H1 (cell line): ENCODE measurements at regions not wholly inside any gene's neighbourhood (a gene's known extent, or its start where the extent isn't known, plus 50 kb on each side); places are given as distances from the start of the nearest gene placed in this dataset.

Source experiments
- CTCF ChIA-PET: fragments of 300-600 bp; sonication (Branson Sonifier 250); formaldehyde crosslinking; loops from one replicate; lab custom pipeline; 2021; ENCODE audit not compliant: partially characterized antibody; lab: Charles Lee
- POLR2A ChIA-PET: fragments of 300-600 bp; sonication (Branson Sonifier 250); formaldehyde crosslinking; loops from one replicate; lab custom pipeline; 2021; ENCODE audit warnings: inconsistent platforms; ENCODE audit not compliant: partially characterized antibody; lab: Charles Lee
- DNase-seq, 2 experiments: peaks; one replicate each; pipeline versions ENCODE4 v3.0.0 to v3.0.0-alpha.2; 2010 to 2022; ENCODE audit warnings: low spot score in 2 of 2, low read depth in 1 of 2, mixed read lengths in 1 of 2
- FAIRE-seq: peaks from 2 replicates; lab custom pipeline; 2011; peaks lifted over from hg19 to GRCh38; lab: Jason Lieb, UNC
- H2AFZ ChIP-seq: 2 replicates; pipeline ENCODE4 v1.8.1; 2012; ENCODE audit warnings: low read length, inconsistent platforms
- H2AK5ac ChIP-seq: 2 replicates; pipeline ENCODE4 v1.6.1; 2013; ENCODE audit warnings: low read depth, low read length
- H2BK120ac ChIP-seq: replicated peaks from 2 replicates; pipeline ENCODE3; 2013; ENCODE audit warnings: low read depth, low read length, inconsistent platforms
- H2BK12ac ChIP-seq: 2 replicates; pipeline ENCODE4 v1.6.1; 2013; ENCODE audit warnings: low read depth, low read length
- H2BK15ac ChIP-seq: 2 replicates; pipeline ENCODE4 v1.6.1; 2013; ENCODE audit warnings: low read length
- H2BK20ac ChIP-seq: 2 replicates; pipeline ENCODE4 v1.6.1; 2013; ENCODE audit warnings: low read length
- H2BK5ac ChIP-seq: 2 replicates; pipeline ENCODE4 v1.6.1; 2013; ENCODE audit warnings: low read depth, low read length
- H3K14ac ChIP-seq: 2 replicates; pipeline ENCODE4 v1.6.1; 2013; ENCODE audit warnings: inconsistent platforms; ENCODE audit not compliant: insufficient read length
- H3K18ac ChIP-seq: 2 replicates; pipeline ENCODE4 v1.6.1; 2013; ENCODE audit warnings: low read length; ENCODE audit errors: extremely low read depth
- H3K23ac ChIP-seq: 2 replicates; pipeline ENCODE4 v1.6.1; 2013; ENCODE audit warnings: inconsistent platforms; ENCODE audit not compliant: insufficient read length
- H3K23me2 ChIP-seq: 2 replicates; pipeline ENCODE4 v1.6.1; 2013; ENCODE audit warnings: low read depth, low read length
- H3K27ac ChIP-seq: 2 replicates; pipeline ENCODE4 v1.6.1; 2011; ENCODE audit warnings: low read depth, low read length, inconsistent platforms
- H3K27me3 ChIP-seq, 4 experiments: replicated peaks in 1 of 4; 1 replicate in 1 of 4; 2 replicates in 3 of 4; pipeline versions ENCODE4 v1.6.1 to v1.8.1; 2011 to 2013; ENCODE audit warnings: low read length in 3 of 4, mild to moderate bottlenecking in 3 of 4, inconsistent platforms in 2 of 4, mixed read lengths in 2 of 4, moderate library complexity in 1 of 4; ENCODE audit not compliant: control insufficient read depth in 3 of 4, insufficient read depth in 3 of 4; ENCODE audit errors: extremely low read depth in 1 of 4
- H3K36me3 ChIP-seq, 4 experiments: 2 replicates each; pipeline versions ENCODE4 v1.6.1 to v1.8.1; 2011 to 2013; ENCODE audit warnings: mild to moderate bottlenecking in 4 of 4, low read length in 3 of 4, moderate library complexity in 2 of 4, control low read depth in 1 of 4, inconsistent platforms in 1 of 4; ENCODE audit not compliant: insufficient read depth in 4 of 4, control insufficient read depth in 2 of 4
- H3K4ac ChIP-seq: replicated peaks from 2 replicates; pipeline ENCODE3; 2013; ENCODE audit warnings: low read length, low read depth, mixed read lengths, inconsistent platforms; ENCODE audit not compliant: insufficient read length
- H3K4me1 ChIP-seq, 4 experiments: replicated peaks in 1 of 4; 1 replicate in 1 of 4; 2 replicates in 3 of 4; pipeline versions ENCODE4 v1.6.1 to v1.8.1; 2011 to 2013; ENCODE audit warnings: low read length in 3 of 4, inconsistent platforms in 2 of 4, mixed read lengths in 1 of 4; ENCODE audit not compliant: insufficient read depth in 4 of 4, control insufficient read depth in 3 of 4
- H3K4me2 ChIP-seq, 2 experiments: 2 replicates each; pipeline versions ENCODE4 v1.6.1 to v1.8.1; 2011 to 2013; ENCODE audit warnings: low read depth in 2 of 2, low read length in 2 of 2, control low read depth in 1 of 2, inconsistent platforms in 1 of 2, mild to moderate bottlenecking in 1 of 2; ENCODE audit not compliant: insufficient read depth in 1 of 2
- H3K4me3 ChIP-seq, 4 experiments: fragments of 200-600, 300-600 bp in 1 of 4; sonication (generic), shearing (Covaris generic), sonication (Bioruptor Twin) in 1 of 4; 2 replicates each; pipeline versions ENCODE4 v1.5.1 to v1.8.1; 2011 to 2016; ENCODE audit warnings: low read length in 4 of 4, low read depth in 3 of 4, control low read depth in 2 of 4, inconsistent platforms in 2 of 4, mild to moderate bottlenecking in 2 of 4, mixed read lengths in 1 of 4, moderate library complexity in 1 of 4; ENCODE audit not compliant: insufficient read depth in 2 of 4; ENCODE audit errors: extremely low read depth in 1 of 4
- H3K56ac ChIP-seq: replicated peaks from 2 replicates; pipeline ENCODE3; 2013; ENCODE audit warnings: low read depth, mild to moderate bottlenecking, mixed read lengths, low read length, inconsistent platforms; ENCODE audit not compliant: insufficient read length
- H3K79me1 ChIP-seq: 2 replicates; pipeline ENCODE4 v1.6.1; 2013; ENCODE audit warnings: low read depth, low read length, control low read depth
- H3K79me2 ChIP-seq, 2 experiments: 2 replicates each; pipeline versions ENCODE4 v1.6.1 to v1.8.1; 2012 to 2013; ENCODE audit warnings: low read length in 2 of 2, mild to moderate bottlenecking in 2 of 2, inconsistent platforms in 1 of 2; ENCODE audit not compliant: insufficient read depth in 2 of 2, control insufficient read depth in 1 of 2
- H3K9ac ChIP-seq, 4 experiments: replicated peaks in 1 of 4; 1 replicate in 1 of 4; 2 replicates in 3 of 4; pipeline versions ENCODE4 v1.6.1 to v1.8.1; 2011 to 2013; ENCODE audit warnings: low read depth in 3 of 4, low read length in 3 of 4, control low read depth in 2 of 4, mild to moderate bottlenecking in 2 of 4, moderate library complexity in 2 of 4, inconsistent platforms in 1 of 4; ENCODE audit errors: extremely low read depth in 1 of 4
- H3K9me3 ChIP-seq, 2 experiments: 2 replicates each; pipeline versions ENCODE4 v1.6.1 to v1.8.1; 2012 to 2013; ENCODE audit warnings: mild to moderate bottlenecking in 2 of 2, moderate library complexity in 2 of 2, control low read depth in 1 of 2, inconsistent platforms in 1 of 2, low read depth in 1 of 2, low read length in 1 of 2, mixed read lengths in 1 of 2; ENCODE audit not compliant: insufficient read depth in 2 of 2
- H4K20me1 ChIP-seq, 2 experiments: replicated peaks in 1 of 2; 2 replicates each; pipeline versions ENCODE3 to v1.8.1; 2011 to 2013; ENCODE audit warnings: inconsistent platforms in 2 of 2, low read length in 2 of 2, mild to moderate bottlenecking in 1 of 2; ENCODE audit not compliant: insufficient read depth in 2 of 2, control insufficient read depth in 1 of 2
- H4K5ac ChIP-seq: 2 replicates; pipeline ENCODE4 v1.6.1; 2013; ENCODE audit warnings: low read length, low read depth, mixed read lengths, inconsistent platforms; ENCODE audit not compliant: insufficient read length
- H4K8ac ChIP-seq: 2 replicates; pipeline ENCODE4 v1.8.0; 2013; ENCODE audit warnings: mild to moderate bottlenecking, moderate library complexity, low read length, inconsistent platforms; ENCODE audit not compliant: insufficient read depth; ENCODE audit errors: extremely low read depth
- H4K91ac ChIP-seq: replicated peaks from 2 replicates; pipeline ENCODE3; 2013; ENCODE audit warnings: low read length, mixed read lengths, inconsistent platforms; ENCODE audit not compliant: insufficient read length
- CREB1 ChIP-seq: IDR thresholded peaks from 2 replicates; pipeline ENCODE4 v1.6.1; 2012; ENCODE audit warnings: inconsistent platforms
- CTCF ChIP-seq, 3 experiments: IDR thresholded peaks; 1 replicate in 2 of 3; 2 replicates in 1 of 3; pipeline versions ENCODE4 v1.5.1 to v1.6.1; 2011; ENCODE audit warnings: low read length in 3 of 3, mild to moderate bottlenecking in 3 of 3, inconsistent platforms in 2 of 3, low read depth in 1 of 3, moderate library complexity in 1 of 3; ENCODE audit not compliant: insufficient read depth in 1 of 3; ENCODE audit errors: control extremely low read depth in 1 of 3
- NRF1 ChIP-seq: IDR thresholded peaks from 2 replicates; pipeline ENCODE4 v1.6.1; 2011; ENCODE audit warnings: mild to moderate bottlenecking, low read depth, low read length, improper control_type of control experiment
- RAD21 ChIP-seq, 2 experiments: IDR thresholded peaks in 1 of 2; conservative IDR thresholded peaks in 1 of 2; 2 replicates each; pipeline ENCODE4 v1.6.1; 2011; ENCODE audit warnings: low read depth in 2 of 2, low read length in 2 of 2, improper control_type of control experiment in 1 of 2, inconsistent platforms in 1 of 2, mild to moderate bottlenecking in 1 of 2, moderate library complexity in 1 of 2
- WGBS, 2 experiments: shearing (Covaris generic) in 1 of 2; methylation state at CpG; one replicate each; pipeline versions ENCODE4 v1.1.6 to v1.1.7; 2013 to 2015; ENCODE audit warnings: low lambda C conversion rate in 2 of 2, mixed read lengths in 2 of 2, inconsistent platforms in 1 of 2, low coverage in 1 of 2, missing lambda C conversion rate in 1 of 2; ENCODE audit not compliant: insufficient replicate concordance in 2 of 2, insufficient coverage in 1 of 2, insufficient read length in 1 of 2; ENCODE audit errors: extremely low coverage in 1 of 2, missing lambda C conversion rate in 1 of 2; 5-methylcytosine and 5-hydroxymethylcytosine counted together

- Histone ChIP-seq H3K9me3 (peaks cover 3 to 10% of the 10 kb centered on the region in 2 experiments; a peak in 1 of 4 replicates), H2BK120ac (no peak overlapping the region), H4K8ac (no peak overlapping the region), H3K56ac (no peak overlapping the region), H2BK20ac (no peak overlapping the region), H3K36me3 (no peaks in the 10 kb centered on the region), H3K14ac (no peak overlapping the region), H2BK5ac (no peak overlapping the region), H3K9ac (no peak overlapping the region), H3K27ac (no peak overlapping the region), H4K20me1 (no peaks in the 10 kb centered on the region), H3K4me1 (no peaks in the 10 kb centered on the region), H2BK15ac (no peak overlapping the region), H2BK12ac (no peak overlapping the region), H3K4me2 (no peak overlapping the region), H4K5ac (no peak overlapping the region), H3K79me2 (no peaks in the 10 kb centered on the region), H3K4ac (no peak overlapping the region), H3K23me2 (no peaks in the 10 kb centered on the region), H3K4me3 (no peak overlapping the region), H4K91ac (no peak overlapping the region), H2AFZ (no peak overlapping the region), H3K27me3 (no peaks in the 10 kb centered on the region), H2AK5ac (no peak overlapping the region), H3K18ac (no peak overlapping the region), H3K23ac (no peak overlapping the region), H3K79me1 (no peaks in the 10 kb centered on the region)
- POLR2A ChIA-PET = no interaction called here
- FAIRE-seq (no peak), DNase-seq (peak in 1 of 2 experiments; percentile 10)
- no peak for TF ChIP-seq NRF1
- peak; percentile 5 to 51 (median 47) for TF ChIP-seq CTCF (IDR thresholded peaks at IDR 0.05; ENCODE audit: control extremely low read depth in 1 of 3, insufficient read depth in 1 of 3, low read depth in 1 of 3, low read length in 3 of 3)
- no peak for TF ChIP-seq CREB1
- TF ChIP-seq RAD21 (IDR thresholded peaks at IDR 0.05 in 1 of 2, conservative IDR thresholded peaks at IDR 0.05 in 1 of 2; ENCODE audit: low read depth in 2 of 2, low read length in 2 of 2) = peak; percentile 58 to 60
- 82% methylated on average over 1 of the region's 1 CpG; no CpG with 5 or more reads in 1 of the 2 experiments for WGBS, 2 experiments
- CTCF ChIA-PET = interaction anchor here (0.9 to 1.7 kb wide), 7 partner anchors 15 to 356 kb away, joined by 3 to 5 read pairs (median 3); no protein-coding TSS in a partner anchor
Observed at GRCh38 chr10:52368725-52369124, 54.6 kb downstream of the DKK1 start.
